ENCODE measurements at regions not wholly inside any gene's neighbourhood (a gene's known extent, or its start where the extent isn't known, plus 50 kb on each side); places are given as distances from the start of the nearest gene placed in this dataset.

GRCh38 chr3:160171813-160172212, 53.4 kb upstream of the C3orf80 start:
- no peaks in the 10 kb centered on the region for H3K4me1 Mint-ChIP-seq
- H3K27ac Mint-ChIP-seq (ENCODE audit: unreplicated experiment) = peak overlapping the region; percentile 57
- DNase-seq (ENCODE audit: low read depth, low spot score) = no peak
- H3K9me3 Mint-ChIP-seq = no peaks in the 10 kb centered on the region
- TF ChIP-seq CTCF (conservative IDR thresholded peaks at IDR 0.05) = no peak
- H3K4me3 Mint-ChIP-seq = no peak overlapping the region
- H3K27me3 Mint-ChIP-seq (ENCODE audit: low read depth) = no peaks in the 10 kb centered on the region
- no peaks in the 10 kb centered on the region for H3K36me3 Mint-ChIP-seq (ENCODE audit: low read depth)

GRCh38 chr3:160174621-160175020, 50.6 kb upstream of the C3orf80 start:
- H3K27me3 Mint-ChIP-seq (ENCODE audit: low read depth) = no peaks in the 10 kb centered on the region
- no peak for TF ChIP-seq CTCF (conservative IDR thresholded peaks at IDR 0.05)

More at GRCh38 chr3:160174621-160175020, 50.6 kb upstream of the C3orf80 start:
- no peak overlapping the region for H3K27ac Mint-ChIP-seq (ENCODE audit: unreplicated experiment)
- peaks cover 2% of the 10 kb centered on the region for H3K9me3 Mint-ChIP-seq
- H3K36me3 Mint-ChIP-seq (ENCODE audit: low read depth) = no peaks in the 10 kb centered on the region
- no peak for DNase-seq (ENCODE audit: low read depth, low spot score)
- no peak overlapping the region for H3K4me3 Mint-ChIP-seq
- no peaks in the 10 kb centered on the region for H3K4me1 Mint-ChIP-seq

All from neural crest cell (in vitro differentiated cells).